OCI-LY3 (cell line): ENCODE measurements at regions not wholly inside any gene's neighbourhood (a gene's known extent, or its start where the extent isn't known, plus 50 kb on each side); places are given as distances from the start of the nearest gene placed in this dataset.

Source experiments
- H2AFZ ChIP-seq: fragments of 200-600, 300-600 bp; shearing (Covaris generic); 2 replicates; pipeline ENCODE4 v1.6.0; 2014; ENCODE audit warnings: antibody characterized with exemption, low read depth, low read length
- H3K27ac ChIP-seq: fragments of 200-600, 300-600 bp; sonication (generic); 2 replicates; pipeline ENCODE4 v1.5.1; 2014; ENCODE audit warnings: mild to moderate bottlenecking, low read length, moderate library complexity, mixed read lengths
- H3K27me3 ChIP-seq: fragments of 200-600, 300-600 bp; sonication (generic); 2 replicates; pipeline ENCODE4 v1.6.1; 2014; ENCODE audit warnings: low read depth, low read length, mixed read lengths
- H3K36me3 ChIP-seq: fragments of 200-600, 300-600 bp; sonication (generic); replicated peaks from 2 replicates; pipeline ENCODE3; 2014; ENCODE audit warnings: low read depth, low read length, mixed read lengths
- H3K4me1 ChIP-seq: fragments of 300-600, 200-600 bp; sonication (generic); 2 replicates; pipeline ENCODE4 v1.6.1; 2014; ENCODE audit warnings: low read length, mixed read lengths
- H3K4me2 ChIP-seq: fragments of 200-600, 300-600 bp; sonication (generic); 2 replicates; pipeline ENCODE4 v1.6.1; 2014; ENCODE audit warnings: low read length, mixed read lengths
- H3K4me3 ChIP-seq: fragments of 300-600, 200-600 bp; sonication (generic); 2 replicates; pipeline ENCODE4 v1.5.1; 2014; ENCODE audit warnings: antibody characterized with exemption, mild to moderate bottlenecking, low read length, moderate library complexity
- H3K79me2 ChIP-seq: fragments of 300-600, 200-600 bp; shearing (Covaris generic); 2 replicates; pipeline ENCODE4 v1.6.1; 2014; ENCODE audit warnings: mild to moderate bottlenecking, low read length, mixed read lengths
- H3K9ac ChIP-seq: fragments of 300-600, 200-600 bp; shearing (Covaris generic); 2 replicates; pipeline ENCODE4 v1.6.0; 2014; ENCODE audit warnings: mild to moderate bottlenecking, low read length, moderate library complexity
- H3K9me3 ChIP-seq: fragments of 200-600, 300-600 bp; shearing (Covaris generic); 2 replicates; pipeline ENCODE4 v1.6.1; 2014; ENCODE audit warnings: low read length, mixed read lengths; ENCODE audit not compliant: insufficient read depth
- H4K20me1 ChIP-seq: fragments of 200-600, 300-600 bp; sonication (generic); 2 replicates; pipeline ENCODE4 v1.6.1; 2016; ENCODE audit warnings: low read length, mixed read lengths; ENCODE audit not compliant: insufficient read depth
- CTCF ChIP-seq: fragments of 200-600, 300-600 bp; sonication (generic); IDR thresholded peaks from 2 replicates; pipeline ENCODE4 v1.5.1; 2014; ENCODE audit warnings: antibody characterized with exemption, low read length, low read depth
- EZH2phosphoT487 ChIP-seq: fragments of 200-600 bp; shearing (Covaris generic); IDR thresholded peaks from 2 replicates; pipeline ENCODE4 v1.6.1; 2018; ENCODE audit warnings: antibody characterized with exemption, mixed run types, low read depth

DNA sequence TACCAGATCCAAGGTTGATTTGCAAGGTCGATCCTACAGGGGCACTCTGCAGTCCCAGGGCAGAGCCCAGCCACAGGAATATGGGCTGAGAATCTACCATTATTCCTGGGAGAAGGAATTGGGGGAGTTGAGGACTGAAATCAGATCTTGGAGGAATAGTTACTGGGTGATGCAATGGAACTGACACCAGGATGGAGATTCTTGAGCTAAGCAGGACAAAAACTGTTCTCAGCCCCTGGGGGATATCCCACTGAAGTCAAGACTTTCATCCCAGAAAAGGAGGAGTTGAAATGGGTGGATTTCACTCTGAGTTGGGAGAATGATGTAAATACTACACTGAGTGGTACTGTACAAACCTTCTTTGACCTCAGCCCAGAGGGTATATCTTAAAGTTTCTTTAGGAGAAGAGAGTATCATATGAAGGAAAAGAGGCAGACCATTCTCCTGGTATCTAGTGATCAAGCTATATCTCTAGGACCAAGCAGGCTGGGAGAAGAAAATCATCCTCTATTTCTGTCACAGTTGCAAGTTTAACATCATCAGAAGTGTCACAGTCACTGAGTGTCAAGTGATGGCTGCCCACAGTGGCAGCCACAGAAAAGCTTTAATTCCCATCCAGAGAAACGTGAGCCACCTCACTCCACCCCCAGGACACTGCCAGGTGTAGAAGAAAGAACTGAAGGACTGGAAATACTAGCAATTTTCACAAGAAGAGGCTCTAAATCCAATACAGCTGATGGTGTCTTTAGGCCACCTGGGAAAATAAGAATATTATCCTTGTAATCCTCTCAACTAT is 181.9 kb downstream of the NUAK1 start:
- Histone ChIP-seq H3K79me2 (no peaks in the 10 kb centered on the region), H3K4me3 (no peak overlapping the region), H3K4me1 (peaks cover 4% of the 10 kb centered on the region; the same call in 1 of the 2 replicates), H3K27me3 (no peaks in the 10 kb centered on the region), H3K36me3 (no peaks in the 10 kb centered on the region), H3K9ac (no peak overlapping the region), H2AFZ (no peak overlapping the region), H4K20me1 (no peaks in the 10 kb centered on the region), H3K27ac (no peak overlapping the region), H3K9me3 (no peaks in the 10 kb centered on the region), H3K4me2 (no peak overlapping the region)
- TF ChIP-seq CTCF (no peak), EZH2phosphoT487 (no peak)

DNA sequence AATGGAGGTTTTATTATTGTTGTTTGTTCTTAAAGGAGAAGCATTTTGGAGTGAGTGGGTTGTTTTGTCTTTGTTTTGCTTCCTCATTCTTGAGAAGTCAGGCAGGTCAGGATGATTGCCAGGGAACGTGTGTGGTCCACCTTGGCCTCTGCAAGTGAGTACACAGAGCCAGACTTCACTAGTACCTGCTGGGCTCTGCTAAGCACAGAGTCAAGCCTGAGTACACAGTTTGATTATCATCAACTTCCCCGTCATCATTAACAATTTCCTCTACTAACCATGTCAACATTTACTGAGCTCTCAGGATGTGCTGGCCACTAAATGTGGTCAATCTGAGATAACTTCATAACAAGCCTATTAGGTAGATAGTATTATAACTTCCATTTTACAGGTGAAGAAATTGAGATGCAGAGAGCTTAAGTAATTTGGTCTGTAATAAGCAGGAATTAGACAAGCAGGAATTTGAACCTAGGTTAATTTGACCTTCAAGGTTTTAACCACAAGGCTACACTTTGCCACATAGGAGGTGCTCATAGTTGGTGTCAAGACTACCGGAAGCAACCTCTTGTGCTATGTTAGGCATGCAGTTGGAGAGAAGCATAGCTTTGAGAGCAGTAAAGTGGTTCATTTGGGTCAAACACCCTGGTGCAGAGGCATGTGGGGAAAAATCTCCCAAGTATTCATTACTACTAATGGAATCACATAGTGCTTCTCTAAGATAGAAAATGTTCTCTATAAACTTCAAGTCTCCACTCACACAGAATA is 178.3 kb downstream of the NUAK1 start:
- Histone ChIP-seq H3K79me2 (no peaks in the 10 kb centered on the region), H3K27me3 (peaks cover 3% of the 10 kb centered on the region; the same call in 1 of the 2 replicates), H3K36me3 (no peaks in the 10 kb centered on the region), H3K9ac (no peak overlapping the region), H2AFZ (no peak overlapping the region), H3K27ac (no peak overlapping the region), H3K4me3 (no peak overlapping the region), H4K20me1 (no peaks in the 10 kb centered on the region), H3K4me1 (peaks cover 4% of the 10 kb centered on the region; the same call in 1 of the 2 replicates), H3K4me2 (no peak overlapping the region), H3K9me3 (no peaks in the 10 kb centered on the region)
- TF ChIP-seq CTCF (no peak), EZH2phosphoT487 (no peak)

- no peaks in the 10 kb centered on the region for H4K20me1 ChIP-seq
- no peak overlapping the region for H3K27ac ChIP-seq
Observed at GRCh38 chr12:105961821-105962671, 176.7 kb downstream of the NUAK1 start.

More at GRCh38 chr12:105961821-105962671, 176.7 kb downstream of the NUAK1 start:
- Histone ChIP-seq H3K27me3 (peaks cover 3% of the 10 kb centered on the region; the same call in 1 of the 2 replicates), H3K9me3 (no peaks in the 10 kb centered on the region), H3K9ac (no peak overlapping the region), H3K36me3 (no peaks in the 10 kb centered on the region), H3K4me1 (peaks cover 4% of the 10 kb centered on the region; the same call in 1 of the 2 replicates), H2AFZ (no peak overlapping the region), H3K4me3 (no peak overlapping the region), H3K79me2 (no peaks in the 10 kb centered on the region), H3K4me2 (no peak overlapping the region)
- no peak for TF ChIP-seq CTCF
- TF ChIP-seq EZH2phosphoT487: no peak
